H1 (cell line): ENCODE measurements at regions not wholly inside any gene's neighbourhood (a gene's known extent, or its start where the extent isn't known, plus 50 kb on each side); places are given as distances from the start of the nearest gene placed in this dataset.
A peak's percentile ranks its signal among the peaks of the same experiment; 100 is the strongest.

Source experiments
- CTCF ChIA-PET: fragments of 300-600 bp; sonication (Branson Sonifier 250); formaldehyde crosslinking; loops from one replicate; lab custom pipeline; 2021; ENCODE audit not compliant: partially characterized antibody; lab: Charles Lee
- POLR2A ChIA-PET: fragments of 300-600 bp; sonication (Branson Sonifier 250); formaldehyde crosslinking; loops from one replicate; lab custom pipeline; 2021; ENCODE audit warnings: inconsistent platforms; ENCODE audit not compliant: partially characterized antibody; lab: Charles Lee
- DNase-seq, 2 experiments: peaks; one replicate each; pipeline versions ENCODE4 v3.0.0 to v3.0.0-alpha.2; 2010 to 2022; ENCODE audit warnings: low spot score in 2 of 2, low read depth in 1 of 2, mixed read lengths in 1 of 2
- FAIRE-seq: peaks from 2 replicates; lab custom pipeline; 2011; peaks lifted over from hg19 to GRCh38; lab: Jason Lieb, UNC
- H2AFZ ChIP-seq: 2 replicates; pipeline ENCODE4 v1.8.1; 2012; ENCODE audit warnings: low read length, inconsistent platforms
- H2AK5ac ChIP-seq: 2 replicates; pipeline ENCODE4 v1.6.1; 2013; ENCODE audit warnings: low read depth, low read length
- H2BK120ac ChIP-seq: replicated peaks from 2 replicates; pipeline ENCODE3; 2013; ENCODE audit warnings: low read depth, low read length, inconsistent platforms
- H2BK12ac ChIP-seq: 2 replicates; pipeline ENCODE4 v1.6.1; 2013; ENCODE audit warnings: low read depth, low read length
- H2BK15ac ChIP-seq: 2 replicates; pipeline ENCODE4 v1.6.1; 2013; ENCODE audit warnings: low read length
- H2BK20ac ChIP-seq: 2 replicates; pipeline ENCODE4 v1.6.1; 2013; ENCODE audit warnings: low read length
- H2BK5ac ChIP-seq: 2 replicates; pipeline ENCODE4 v1.6.1; 2013; ENCODE audit warnings: low read depth, low read length
- H3K14ac ChIP-seq: 2 replicates; pipeline ENCODE4 v1.6.1; 2013; ENCODE audit warnings: inconsistent platforms; ENCODE audit not compliant: insufficient read length
- H3K18ac ChIP-seq: 2 replicates; pipeline ENCODE4 v1.6.1; 2013; ENCODE audit warnings: low read length; ENCODE audit errors: extremely low read depth
- H3K23ac ChIP-seq: 2 replicates; pipeline ENCODE4 v1.6.1; 2013; ENCODE audit warnings: inconsistent platforms; ENCODE audit not compliant: insufficient read length
- H3K23me2 ChIP-seq: 2 replicates; pipeline ENCODE4 v1.6.1; 2013; ENCODE audit warnings: low read depth, low read length
- H3K27ac ChIP-seq: 2 replicates; pipeline ENCODE4 v1.6.1; 2011; ENCODE audit warnings: low read depth, low read length, inconsistent platforms
- H3K27me3 ChIP-seq, 4 experiments: replicated peaks in 1 of 4; 1 replicate in 1 of 4; 2 replicates in 3 of 4; pipeline versions ENCODE4 v1.6.1 to v1.8.1; 2011 to 2013; ENCODE audit warnings: low read length in 3 of 4, mild to moderate bottlenecking in 3 of 4, inconsistent platforms in 2 of 4, mixed read lengths in 2 of 4, moderate library complexity in 1 of 4; ENCODE audit not compliant: control insufficient read depth in 3 of 4, insufficient read depth in 3 of 4; ENCODE audit errors: extremely low read depth in 1 of 4
- H3K36me3 ChIP-seq, 4 experiments: 2 replicates each; pipeline versions ENCODE4 v1.6.1 to v1.8.1; 2011 to 2013; ENCODE audit warnings: mild to moderate bottlenecking in 4 of 4, low read length in 3 of 4, moderate library complexity in 2 of 4, control low read depth in 1 of 4, inconsistent platforms in 1 of 4; ENCODE audit not compliant: insufficient read depth in 4 of 4, control insufficient read depth in 2 of 4
- H3K4ac ChIP-seq: replicated peaks from 2 replicates; pipeline ENCODE3; 2013; ENCODE audit warnings: low read length, low read depth, mixed read lengths, inconsistent platforms; ENCODE audit not compliant: insufficient read length
- H3K4me1 ChIP-seq, 4 experiments: replicated peaks in 1 of 4; 1 replicate in 1 of 4; 2 replicates in 3 of 4; pipeline versions ENCODE4 v1.6.1 to v1.8.1; 2011 to 2013; ENCODE audit warnings: low read length in 3 of 4, inconsistent platforms in 2 of 4, mixed read lengths in 1 of 4; ENCODE audit not compliant: insufficient read depth in 4 of 4, control insufficient read depth in 3 of 4
- H3K4me2 ChIP-seq, 2 experiments: 2 replicates each; pipeline versions ENCODE4 v1.6.1 to v1.8.1; 2011 to 2013; ENCODE audit warnings: low read depth in 2 of 2, low read length in 2 of 2, control low read depth in 1 of 2, inconsistent platforms in 1 of 2, mild to moderate bottlenecking in 1 of 2; ENCODE audit not compliant: insufficient read depth in 1 of 2
- H3K4me3 ChIP-seq, 4 experiments: fragments of 200-600, 300-600 bp in 1 of 4; sonication (generic), shearing (Covaris generic), sonication (Bioruptor Twin) in 1 of 4; 2 replicates each; pipeline versions ENCODE4 v1.5.1 to v1.8.1; 2011 to 2016; ENCODE audit warnings: low read length in 4 of 4, low read depth in 3 of 4, control low read depth in 2 of 4, inconsistent platforms in 2 of 4, mild to moderate bottlenecking in 2 of 4, mixed read lengths in 1 of 4, moderate library complexity in 1 of 4; ENCODE audit not compliant: insufficient read depth in 2 of 4; ENCODE audit errors: extremely low read depth in 1 of 4
- H3K56ac ChIP-seq: replicated peaks from 2 replicates; pipeline ENCODE3; 2013; ENCODE audit warnings: low read depth, mild to moderate bottlenecking, mixed read lengths, low read length, inconsistent platforms; ENCODE audit not compliant: insufficient read length
- H3K79me1 ChIP-seq: 2 replicates; pipeline ENCODE4 v1.6.1; 2013; ENCODE audit warnings: low read depth, low read length, control low read depth
- H3K79me2 ChIP-seq, 2 experiments: 2 replicates each; pipeline versions ENCODE4 v1.6.1 to v1.8.1; 2012 to 2013; ENCODE audit warnings: low read length in 2 of 2, mild to moderate bottlenecking in 2 of 2, inconsistent platforms in 1 of 2; ENCODE audit not compliant: insufficient read depth in 2 of 2, control insufficient read depth in 1 of 2
- H3K9ac ChIP-seq, 4 experiments: replicated peaks in 1 of 4; 1 replicate in 1 of 4; 2 replicates in 3 of 4; pipeline versions ENCODE4 v1.6.1 to v1.8.1; 2011 to 2013; ENCODE audit warnings: low read depth in 3 of 4, low read length in 3 of 4, control low read depth in 2 of 4, mild to moderate bottlenecking in 2 of 4, moderate library complexity in 2 of 4, inconsistent platforms in 1 of 4; ENCODE audit errors: extremely low read depth in 1 of 4
- H3K9me3 ChIP-seq, 2 experiments: 2 replicates each; pipeline versions ENCODE4 v1.6.1 to v1.8.1; 2012 to 2013; ENCODE audit warnings: mild to moderate bottlenecking in 2 of 2, moderate library complexity in 2 of 2, control low read depth in 1 of 2, inconsistent platforms in 1 of 2, low read depth in 1 of 2, low read length in 1 of 2, mixed read lengths in 1 of 2; ENCODE audit not compliant: insufficient read depth in 2 of 2
- H4K20me1 ChIP-seq, 2 experiments: replicated peaks in 1 of 2; 2 replicates each; pipeline versions ENCODE3 to v1.8.1; 2011 to 2013; ENCODE audit warnings: inconsistent platforms in 2 of 2, low read length in 2 of 2, mild to moderate bottlenecking in 1 of 2; ENCODE audit not compliant: insufficient read depth in 2 of 2, control insufficient read depth in 1 of 2
- H4K5ac ChIP-seq: 2 replicates; pipeline ENCODE4 v1.6.1; 2013; ENCODE audit warnings: low read length, low read depth, mixed read lengths, inconsistent platforms; ENCODE audit not compliant: insufficient read length
- H4K8ac ChIP-seq: 2 replicates; pipeline ENCODE4 v1.8.0; 2013; ENCODE audit warnings: mild to moderate bottlenecking, moderate library complexity, low read length, inconsistent platforms; ENCODE audit not compliant: insufficient read depth; ENCODE audit errors: extremely low read depth
- H4K91ac ChIP-seq: replicated peaks from 2 replicates; pipeline ENCODE3; 2013; ENCODE audit warnings: low read length, mixed read lengths, inconsistent platforms; ENCODE audit not compliant: insufficient read length
- RNF2 ChIP-seq: fragments of 200-900, 300-1000 bp; sonication (generic); IDR thresholded peaks from 2 replicates; pipeline ENCODE4 v1.7.1; 2016; ENCODE audit warnings: borderline replicate concordance, low read depth, mild to moderate bottlenecking, antibody characterized with exemption, low read length; ENCODE audit not compliant: poor library complexity, severe bottlenecking; ENCODE audit errors: missing control alignments
- YY1 ChIP-seq: IDR thresholded peaks from 2 replicates; pipeline ENCODE4 v1.6.1; 2011; ENCODE audit warnings: low read depth, mild to moderate bottlenecking, low read length
- WGBS, 2 experiments: shearing (Covaris generic) in 1 of 2; methylation state at CpG; one replicate each; pipeline versions ENCODE4 v1.1.6 to v1.1.7; 2013 to 2015; ENCODE audit warnings: low lambda C conversion rate in 2 of 2, mixed read lengths in 2 of 2, inconsistent platforms in 1 of 2, low coverage in 1 of 2, missing lambda C conversion rate in 1 of 2; ENCODE audit not compliant: insufficient replicate concordance in 2 of 2, insufficient coverage in 1 of 2, insufficient read length in 1 of 2; ENCODE audit errors: extremely low coverage in 1 of 2, missing lambda C conversion rate in 1 of 2; 5-methylcytosine and 5-hydroxymethylcytosine counted together

GRCh38 chr14:56902385-56902784 is 92.1 kb upstream of the OTX2 start:
- peaks cover 7 to 54% (median 38%) of the 10 kb centered on the region in 4 experiments; a peak in 6 of 7 replicates for H3K4me1 ChIP-seq
- H3K56ac ChIP-seq: no peak overlapping the region
- H3K4me2 ChIP-seq: peak overlapping the region; percentile 55 to 64
- H3K23me2 ChIP-seq: peaks cover 4% of the 10 kb centered on the region; the same call in 1 of the 2 replicates
- peak overlapping the region; percentile 40 for H3K4ac ChIP-seq
- no peak overlapping the region for H2BK15ac ChIP-seq
- H3K14ac ChIP-seq: no peak overlapping the region
- peak; percentile 61; the same call in 1 of the 2 replicates for TF ChIP-seq YY1
- no peak for TF ChIP-seq RNF2
- no peak overlapping the region for H2AFZ ChIP-seq
- FAIRE-seq: peak; percentile 52
- no peak overlapping the region for H4K8ac ChIP-seq
- no peaks in the 10 kb centered on the region for H3K27me3 ChIP-seq
- no peak overlapping the region; the same call in 1 of the 2 replicates for H3K18ac ChIP-seq
- CTCF ChIA-PET: interaction anchor here (0.6 to 1.3 kb wide), 5 partner anchors 9 to 1525 kb away, joined by 3 to 4 read pairs (median 3); no protein-coding TSS in a partner anchor
- H3K27ac ChIP-seq: peak overlapping the region; percentile 66
- H2BK120ac ChIP-seq: peak overlapping the region; percentile 49
- 14% methylated on average over 6 of the region's 6 CpGs; no CpG with 5 or more reads in 1 of the 2 experiments for WGBS, 2 experiments
- H3K23ac ChIP-seq: no peak overlapping the region
- POLR2A ChIA-PET: interaction anchor here (0.6 to 1.9 kb wide), 4 partner anchors 91 to 1367 kb away, joined by 3 to 12 read pairs (median 3); no protein-coding TSS in a partner anchor
- peak overlapping the region; percentile 89; the same call in 1 of the 2 replicates for H2BK12ac ChIP-seq
- H4K5ac ChIP-seq: peak overlapping the region; percentile 80
- no peak for DNase-seq
- H3K79me1 ChIP-seq: no peaks in the 10 kb centered on the region
- 0 out of 7 replicates have a peak overlapping the region, but pooled peaks of 1 of the 4 experiments have one; percentile 11 for H3K9ac ChIP-seq
- H3K79me2 ChIP-seq: no peaks in the 10 kb centered on the region
- no peak overlapping the region for H2BK20ac ChIP-seq
- no peak overlapping the region for H2AK5ac ChIP-seq
- peak overlapping the region; percentile 18 for H4K91ac ChIP-seq
- no peaks in the 10 kb centered on the region for H4K20me1 ChIP-seq
- H3K4me3 ChIP-seq: peak overlapping the region in 1 of 4 experiments; percentile 43; a peak in 2 of 8 replicates
- no peaks in the 10 kb centered on the region for H3K9me3 ChIP-seq
- no peaks in the 10 kb centered on the region for H3K36me3 ChIP-seq
- peak overlapping the region; percentile 22; the same call in 1 of the 2 replicates for H2BK5ac ChIP-seq
